B cell (primary cell): ENCODE measurements at regions not wholly inside any gene's neighbourhood (a gene's known extent, or its start where the extent isn't known, plus 50 kb on each side); places are given as distances from the start of the nearest gene placed in this dataset.

ENCODE experiments used
- ATAC-seq: fragments of 200-7000 bp; cut with Tn5 transposase; one replicate; pipeline ENCODE4 v1.10.0; 2021; ENCODE audit warnings: low read depth, mild to moderate bottlenecking, moderate number of reproducible peaks, moderate library complexity
- CTCF ChIA-PET: fragments of 350-600 bp; sonication (Branson Sonifier 250); formaldehyde crosslinking; loops from one replicate; lab custom pipeline; 2021; ENCODE audit warnings: antibody characterized with exemption, inconsistent platforms; lab: Charles Lee
- POLR2A ChIA-PET: fragments of 350-600 bp; sonication (Branson Sonifier 250); formaldehyde crosslinking; loops from one replicate; lab custom pipeline; 2021; ENCODE audit warnings: antibody characterized with exemption; lab: Charles Lee
- DNase-seq: peaks from one replicate; pipeline ENCODE4 v3.0.0; 2013
- H2AFZ ChIP-seq: 2 replicates; pipeline ENCODE4 v1.6.1; 2012; ENCODE audit warnings: mild to moderate bottlenecking, low read depth, low read length; ENCODE audit not compliant: insufficient read depth, poor library complexity, severe bottlenecking
- H3K27ac ChIP-seq, 2 donors: 1 replicate in 1 of 2; 2 replicates in 1 of 2; pipeline ENCODE4 v1.5.1; 2012 to 2013; ENCODE audit warnings: low read length in 2 of 2, mild to moderate bottlenecking in 2 of 2, moderate library complexity in 1 of 2
- H3K27me3 ChIP-seq, 4 experiments: fragments of 200-600 bp in 1 of 4; sonication (generic) in 1 of 4; replicated peaks in 1 of 4; 1 replicate in 2 of 4; 2 replicates in 2 of 4; pipeline versions ENCODE4 v1.6.1 to v1.7.0; 2013 to 2016; ENCODE audit warnings: low read length in 3 of 4, mild to moderate bottlenecking in 2 of 4, mixed read lengths in 1 of 4, moderate library complexity in 1 of 4; ENCODE audit not compliant: insufficient read depth in 4 of 4, control insufficient read depth in 3 of 4; ENCODE audit errors: control extremely low read depth in 1 of 4
- H3K36me3 ChIP-seq, 2 experiments: replicated peaks in 1 of 2; 1 replicate in 1 of 2; 2 replicates in 1 of 2; pipeline versions ENCODE4 v1.6.1 to v1.7.1; 2013; ENCODE audit warnings: low read length in 1 of 2; ENCODE audit not compliant: insufficient read depth in 2 of 2, control insufficient read depth in 1 of 2; ENCODE audit errors: control extremely low read depth in 1 of 2, extremely low read depth in 1 of 2
- H3K4me1 ChIP-seq, 2 donors: fragments of 200-600 bp in 1 of 2; sonication (generic) in 1 of 2; 1 replicate in 1 of 2; 2 replicates in 1 of 2; pipeline versions ENCODE4 v1.5.1 to v1.6.1; 2013 to 2017; ENCODE audit warnings: low read length in 2 of 2; ENCODE audit not compliant: control insufficient read depth in 2 of 2, insufficient read depth in 2 of 2
- H3K4me2 ChIP-seq: replicated peaks from 2 replicates; pipeline ENCODE3; 2012; ENCODE audit warnings: mild to moderate bottlenecking, low read depth, low read length; ENCODE audit not compliant: poor library complexity, severe bottlenecking
- H3K4me3 ChIP-seq, 5 experiments: fragments of 200-600 bp in 1 of 5; sonication (generic) in 1 of 5; 1 replicate in 3 of 5; 2 replicates in 2 of 5; pipeline versions ENCODE4 v1.5.1 to v1.7.0; 2011 to 2016; ENCODE audit warnings: low read length in 4 of 5, mild to moderate bottlenecking in 4 of 5, low read depth in 2 of 5, control low read depth in 1 of 5, moderate library complexity in 1 of 5; ENCODE audit not compliant: insufficient read depth in 1 of 5; ENCODE audit errors: control extremely low read depth in 1 of 5, extremely low read depth in 1 of 5
- H3K79me2 ChIP-seq: fragments of 200-600 bp; sonication (generic); one replicate; pipeline ENCODE4 v1.6.0; 2016; ENCODE audit warnings: low read length; ENCODE audit not compliant: control insufficient read depth, insufficient read depth
- H3K9ac ChIP-seq: fragments of 200-600 bp; sonication (generic); 2 replicates; pipeline ENCODE4 v1.6.1; 2017; ENCODE audit warnings: mild to moderate bottlenecking, low read length, moderate library complexity
- H3K9me3 ChIP-seq, 3 donors: one replicate each; pipeline versions ENCODE4 v1.6.1 to v1.7.1; 2013; ENCODE audit warnings: low read length in 2 of 3; ENCODE audit not compliant: control insufficient read depth in 2 of 3, insufficient read depth in 1 of 3; ENCODE audit errors: control extremely low read depth in 1 of 3
- H4K20me1 ChIP-seq: 2 replicates; pipeline ENCODE4 v1.6.0; 2012; ENCODE audit warnings: mild to moderate bottlenecking, low read length; ENCODE audit not compliant: insufficient read depth, control insufficient read depth, poor library complexity, severe bottlenecking
- H3K27ac Mint-ChIP-seq: one replicate; pipeline ENCODE4 v1.8.0; 2021; ENCODE audit warnings: mixed read lengths
- H3K27me3 Mint-ChIP-seq: one replicate; pipeline ENCODE4 v1.8.0; 2021; ENCODE audit warnings: mixed read lengths
- H3K4me1 Mint-ChIP-seq: one replicate; pipeline ENCODE4 v1.8.0; 2021; ENCODE audit warnings: mixed read lengths
- H3K4me3 Mint-ChIP-seq: one replicate; pipeline ENCODE4 v1.8.0; 2021; ENCODE audit warnings: mixed read lengths
- H3K9me3 Mint-ChIP-seq: one replicate; pipeline ENCODE4 v1.8.0; 2022; ENCODE audit warnings: mixed read lengths; ENCODE audit not compliant: insufficient read depth
- EZH2 ChIP-seq: IDR thresholded peaks from 2 replicates; pipeline ENCODE4 v1.6.1; 2012; ENCODE audit warnings: borderline replicate concordance, low read depth, mild to moderate bottlenecking, moderate library complexity, low read length; ENCODE audit not compliant: insufficient read depth, poor library complexity, severe bottlenecking
- WGBS: methylation state at CpG from one replicate; pipeline ENCODE4 v1.1.5; 2013; ENCODE audit warnings: missing lambda C conversion rate; ENCODE audit not compliant: insufficient coverage; 5-methylcytosine and 5-hydroxymethylcytosine counted together
- intact Hi-C: fragments of 100-400 bp; cut with micrococcal nuclease; formaldehyde crosslinking; loops from one replicate; pipeline ENCODE4 v1.10.0; 2022
- TF ChIP-seq, protein P1 (sequence below): fragments of 200-600 bp; IDR thresholded peaks from one replicate; pipeline ENCODE4 v1.8.0; 2022; ENCODE audit warnings: antibody characterized with exemption, mild to moderate bottlenecking

DNA sequence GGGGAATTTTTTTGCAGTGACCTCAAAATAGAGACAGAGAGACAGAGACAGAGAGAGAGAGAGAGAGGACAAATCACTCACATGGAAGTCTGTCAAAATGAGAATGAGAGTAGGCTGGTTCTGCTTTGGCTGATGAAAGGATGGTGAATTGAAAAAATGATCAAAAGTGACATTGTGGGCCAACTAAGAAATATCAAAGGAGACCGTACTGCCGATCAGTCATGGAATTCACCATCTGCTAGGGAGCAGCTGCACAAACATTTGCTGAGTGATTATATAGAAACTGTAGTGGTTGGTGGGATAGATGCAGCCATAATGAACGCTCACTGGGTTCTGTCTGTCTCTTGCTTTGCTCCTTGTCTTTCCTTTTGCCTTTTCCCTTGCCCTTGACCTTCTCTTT, 476.6 kb upstream of the SGCD start:
- Mint-ChIP-seq H3K4me3 (no peak overlapping the region), H3K9me3 (no peaks in the 10 kb centered on the region), H3K4me1 (no peaks in the 10 kb centered on the region), H3K27ac (no peak overlapping the region), H3K27me3 (no peaks in the 10 kb centered on the region)
- Histone ChIP-seq H3K9ac (no peak overlapping the region), H3K79me2 (no peaks in the 10 kb centered on the region), H3K36me3 (no peaks in the 10 kb centered on the region), H3K27me3 (no peaks in the 10 kb centered on the region), H4K20me1 (no peaks in the 10 kb centered on the region), H3K27ac (no peak overlapping the region), H2AFZ (no peak overlapping the region), H3K9me3 (peaks cover 0 to 2% (median 0%) of the 10 kb centered on the region in 3 donors), H3K4me3 (no peak overlapping the region), H3K4me2 (no peak overlapping the region), H3K4me1 (no peaks in the 10 kb centered on the region)
- TF ChIP-seq, protein P1, sequence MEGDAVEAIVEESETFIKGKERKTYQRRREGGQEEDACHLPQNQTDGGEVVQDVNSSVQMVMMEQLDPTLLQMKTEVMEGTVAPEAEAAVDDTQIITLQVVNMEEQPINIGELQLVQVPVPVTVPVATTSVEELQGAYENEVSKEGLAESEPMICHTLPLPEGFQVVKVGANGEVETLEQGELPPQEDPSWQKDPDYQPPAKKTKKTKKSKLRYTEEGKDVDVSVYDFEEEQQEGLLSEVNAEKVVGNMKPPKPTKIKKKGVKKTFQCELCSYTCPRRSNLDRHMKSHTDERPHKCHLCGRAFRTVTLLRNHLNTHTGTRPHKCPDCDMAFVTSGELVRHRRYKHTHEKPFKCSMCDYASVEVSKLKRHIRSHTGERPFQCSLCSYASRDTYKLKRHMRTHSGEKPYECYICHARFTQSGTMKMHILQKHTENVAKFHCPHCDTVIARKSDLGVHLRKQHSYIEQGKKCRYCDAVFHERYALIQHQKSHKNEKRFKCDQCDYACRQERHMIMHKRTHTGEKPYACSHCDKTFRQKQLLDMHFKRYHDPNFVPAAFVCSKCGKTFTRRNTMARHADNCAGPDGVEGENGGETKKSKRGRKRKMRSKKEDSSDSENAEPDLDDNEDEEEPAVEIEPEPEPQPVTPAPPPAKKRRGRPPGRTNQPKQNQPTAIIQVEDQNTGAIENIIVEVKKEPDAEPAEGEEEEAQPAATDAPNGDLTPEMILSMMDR: no peak
- no peak for TF ChIP-seq EZH2
- intact Hi-C loops: no loop called here
- POLR2A ChIA-PET: no interaction called here
- CTCF ChIA-PET: no interaction called here
- 95% methylated on average over 2 of the region's 3 CpGs for WGBS
- DNase-seq (no peak), ATAC-seq (no peak)

DNA sequence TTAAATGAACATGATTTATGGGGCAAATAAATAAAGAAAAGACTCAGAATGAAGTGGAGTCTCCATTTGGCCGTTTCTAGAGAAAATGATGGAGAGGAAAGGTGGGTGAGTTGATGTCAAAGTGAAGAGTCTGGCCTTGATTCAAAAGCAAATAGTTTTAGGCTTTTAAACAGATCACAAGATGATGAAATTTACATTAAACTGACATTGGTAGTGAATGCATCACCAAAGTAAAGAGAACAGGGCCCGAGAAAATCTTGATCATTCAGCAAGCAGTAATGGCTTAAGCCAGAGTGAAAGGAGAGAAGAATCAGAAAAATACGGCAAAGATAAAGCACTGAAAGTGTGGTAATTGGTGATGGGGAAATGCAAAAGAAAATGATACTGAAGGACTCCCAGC, 460.0 kb upstream of the SGCD start:
- H3K9ac ChIP-seq: no peak overlapping the region
- POLR2A ChIA-PET: no interaction called here
- no peaks in the 10 kb centered on the region for H3K9me3 ChIP-seq
- no peak overlapping the region for H3K4me2 ChIP-seq
- intact Hi-C loops: no loop called here
- Mint-ChIP-seq H3K4me1 (no peaks in the 10 kb centered on the region), H3K27me3 (no peaks in the 10 kb centered on the region), H3K9me3 (peaks cover 2% of the 10 kb centered on the region), H3K27ac (no peak overlapping the region), H3K4me3 (no peak overlapping the region)
- 79% methylated on average over 3 of the region's 3 CpGs for WGBS
- no peak overlapping the region for H2AFZ ChIP-seq
- H4K20me1 ChIP-seq: no peaks in the 10 kb centered on the region
- ATAC-seq: no peak
- no peaks in the 10 kb centered on the region for H3K36me3 ChIP-seq
- H3K4me1 ChIP-seq: no peaks in the 10 kb centered on the region
- H3K27me3 ChIP-seq: no peaks in the 10 kb centered on the region
- CTCF ChIA-PET: no interaction called here
- no peak overlapping the region for H3K4me3 ChIP-seq
- no peak overlapping the region for H3K27ac ChIP-seq
- H3K79me2 ChIP-seq: no peaks in the 10 kb centered on the region
- TF ChIP-seq, protein P1: no peak
- TF ChIP-seq EZH2: no peak
- DNase-seq: no peak
